Panc1 (cell line): ENCODE measurements at regions not wholly inside any gene's neighbourhood (a gene's known extent, or its start where the extent isn't known, plus 50 kb on each side); places are given as distances from the start of the nearest gene placed in this dataset.

Experiments
- ATAC-seq: fragments of 200-7000 bp; cut with Tn5 transposase; 2 replicates; pipeline ENCODE4 v1.9.1; 2020; ENCODE audit warnings: mild to moderate bottlenecking, moderate library complexity
- BruUV-seq: library from RNA; stranded (reverse); fragments of 400-500 nt; replicated peaks from 2 replicates; lab custom pipeline; 2021; lab: Mats Ljungman, UMichigan
- CTCF ChIA-PET: fragments of 300-600 bp; sonication (Branson Sonifier 250); formaldehyde crosslinking; loops from one replicate; lab custom pipeline; 2022; ENCODE audit warnings: antibody characterized with exemption; lab: Charles Lee
- POLR2A ChIA-PET: fragments of 300-600 bp; sonication (Branson Sonifier 250); formaldehyde crosslinking; loops from one replicate; lab custom pipeline; 2022; ENCODE audit warnings: antibody characterized with exemption; lab: Charles Lee
- DNase-seq: peaks from one replicate; pipeline ENCODE4 v3.0.0-alpha.2; 2010; ENCODE audit warnings: low read depth, low spot score
- H3K27ac ChIP-seq: 2 replicates; pipeline ENCODE4 v1.5.1; 2011; ENCODE audit warnings: mild to moderate bottlenecking, low read length, inconsistent platforms
- H3K27me3 ChIP-seq: fragments of 200-500 bp; sonication (Bioruptor generic); 2 replicates; pipeline ENCODE4 v1.6.0; 2014; ENCODE audit warnings: low read length, inconsistent platforms; ENCODE audit not compliant: control insufficient read depth, insufficient read depth
- H3K36me3 ChIP-seq: fragments of 200-500 bp; sonication (Bioruptor generic); 2 replicates; pipeline ENCODE4 v1.5.1; 2014; ENCODE audit warnings: inconsistent platforms, mild to moderate bottlenecking, low read length, moderate library complexity; ENCODE audit not compliant: control insufficient read depth, insufficient read depth
- H3K4me1 ChIP-seq: 2 replicates; pipeline ENCODE4 v1.5.1; 2011; ENCODE audit warnings: inconsistent platforms, mild to moderate bottlenecking, low read length, moderate library complexity; ENCODE audit not compliant: control insufficient read depth, insufficient read depth
- H3K4me3 ChIP-seq, 2 experiments: 2 replicates each; pipeline ENCODE4 v1.5.1; 2011 to 2012; ENCODE audit warnings: low read depth in 2 of 2, low read length in 2 of 2, mild to moderate bottlenecking in 2 of 2, inconsistent platforms in 1 of 2, moderate library complexity in 1 of 2
- H3K9me3 ChIP-seq: fragments of 200-500 bp; sonication (Bioruptor generic); 2 replicates; pipeline ENCODE4 v1.5.1; 2014; ENCODE audit warnings: low read depth, mild to moderate bottlenecking, inconsistent platforms, low read length, moderate library complexity; ENCODE audit not compliant: control insufficient read depth, insufficient read depth
- POLR2AphosphoS5 ChIP-seq: IDR thresholded peaks from 2 replicates; pipeline ENCODE4 v1.6.1; 2012; ENCODE audit warnings: mild to moderate bottlenecking, low read depth, low read length, moderate library complexity
- SIN3A ChIP-seq: IDR thresholded peaks from 2 replicates; pipeline ENCODE4 v1.6.1; 2012; ENCODE audit warnings: low read depth, mild to moderate bottlenecking, low read length, moderate library complexity, borderline replicate concordance; ENCODE audit not compliant: insufficient read depth
- TCF7L2 ChIP-seq: IDR thresholded peaks from 2 replicates; pipeline ENCODE4 v1.6.1; 2011; ENCODE audit warnings: mild to moderate bottlenecking, low read depth, low read length, inconsistent platforms
- in situ Hi-C: cut with HindIII; loops from 2 replicates; pipeline ENCODE4 v1.10.0; 2016; ENCODE audit warnings: low sequenced_read_pairs, low pct_unique_long_range_greater_than_20kb
- intact Hi-C: fragments of 100-400 bp; cut with micrococcal nuclease; formaldehyde crosslinking; loops from one replicate; pipeline ENCODE4 v1.10.0; 2022; ENCODE audit not compliant: unreplicated experiment
- TF ChIP-seq, protein P1 (sequence below): fragments of 450-650 bp; IDR thresholded peaks from 2 replicates; pipeline ENCODE4 v1.5.1; 2017; ENCODE audit warnings: mild to moderate bottlenecking
- TF ChIP-seq, protein P2 (sequence below), 2 experiments: IDR thresholded peaks; 2 replicates each; pipeline ENCODE4 v1.6.1; 2011 to 2012; ENCODE audit warnings: low read depth in 2 of 2, control low read depth in 1 of 2, low read length in 1 of 2, mild to moderate bottlenecking in 1 of 2, moderate library complexity in 1 of 2; ENCODE audit not compliant: insufficient read depth in 1 of 2

DNA sequence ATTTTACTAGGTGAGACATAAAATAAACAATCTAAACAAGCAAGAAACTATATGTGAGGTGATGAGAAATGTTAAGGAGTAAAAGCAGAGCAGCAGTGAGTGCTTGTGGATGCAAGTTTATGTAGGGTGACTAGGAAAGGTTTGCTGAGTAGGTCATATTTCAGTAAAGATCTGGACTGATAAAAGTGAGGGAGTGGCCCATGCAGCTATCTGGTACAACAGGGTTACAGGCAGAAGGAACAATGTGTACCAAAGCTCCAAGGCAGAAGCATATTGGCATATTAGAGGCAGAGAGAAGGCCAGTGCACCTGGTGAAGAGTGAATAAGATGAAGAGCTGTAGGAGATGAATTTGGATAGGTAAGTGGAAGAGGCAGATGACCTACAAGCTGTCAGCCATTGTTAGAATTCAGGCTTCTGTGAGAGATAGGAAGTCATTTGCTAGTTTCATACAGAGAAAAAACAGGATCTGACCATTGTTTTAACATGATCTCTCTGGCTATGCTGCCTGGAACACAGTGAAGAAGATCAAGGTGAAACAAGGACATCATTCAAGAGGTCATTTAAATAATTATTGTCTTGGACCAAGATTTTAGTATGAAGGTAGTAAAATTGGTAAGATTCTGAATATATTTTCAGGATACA is 274.6 kb downstream of the ANKRD50 start:
- no peak for ATAC-seq
- Histone ChIP-seq H3K36me3 (no peaks in the 10 kb centered on the region), H3K9me3 (no peaks in the 10 kb centered on the region), H3K27ac (no peak overlapping the region), H3K4me3 (no peak overlapping the region), H3K27me3 (no peaks in the 10 kb centered on the region), H3K4me1 (no peaks in the 10 kb centered on the region)
- intact Hi-C loops (no loop called here), in situ Hi-C loops (no loop called here)
- ChIA-PET POLR2A (no interaction called here), CTCF (no interaction called here)
- no peak for DNase-seq
- TF ChIP-seq, protein P1, sequence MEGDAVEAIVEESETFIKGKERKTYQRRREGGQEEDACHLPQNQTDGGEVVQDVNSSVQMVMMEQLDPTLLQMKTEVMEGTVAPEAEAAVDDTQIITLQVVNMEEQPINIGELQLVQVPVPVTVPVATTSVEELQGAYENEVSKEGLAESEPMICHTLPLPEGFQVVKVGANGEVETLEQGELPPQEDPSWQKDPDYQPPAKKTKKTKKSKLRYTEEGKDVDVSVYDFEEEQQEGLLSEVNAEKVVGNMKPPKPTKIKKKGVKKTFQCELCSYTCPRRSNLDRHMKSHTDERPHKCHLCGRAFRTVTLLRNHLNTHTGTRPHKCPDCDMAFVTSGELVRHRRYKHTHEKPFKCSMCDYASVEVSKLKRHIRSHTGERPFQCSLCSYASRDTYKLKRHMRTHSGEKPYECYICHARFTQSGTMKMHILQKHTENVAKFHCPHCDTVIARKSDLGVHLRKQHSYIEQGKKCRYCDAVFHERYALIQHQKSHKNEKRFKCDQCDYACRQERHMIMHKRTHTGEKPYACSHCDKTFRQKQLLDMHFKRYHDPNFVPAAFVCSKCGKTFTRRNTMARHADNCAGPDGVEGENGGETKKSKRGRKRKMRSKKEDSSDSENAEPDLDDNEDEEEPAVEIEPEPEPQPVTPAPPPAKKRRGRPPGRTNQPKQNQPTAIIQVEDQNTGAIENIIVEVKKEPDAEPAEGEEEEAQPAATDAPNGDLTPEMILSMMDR = no peak
- no peak for TF ChIP-seq POLR2AphosphoS5
- TF ChIP-seq, protein P2, sequence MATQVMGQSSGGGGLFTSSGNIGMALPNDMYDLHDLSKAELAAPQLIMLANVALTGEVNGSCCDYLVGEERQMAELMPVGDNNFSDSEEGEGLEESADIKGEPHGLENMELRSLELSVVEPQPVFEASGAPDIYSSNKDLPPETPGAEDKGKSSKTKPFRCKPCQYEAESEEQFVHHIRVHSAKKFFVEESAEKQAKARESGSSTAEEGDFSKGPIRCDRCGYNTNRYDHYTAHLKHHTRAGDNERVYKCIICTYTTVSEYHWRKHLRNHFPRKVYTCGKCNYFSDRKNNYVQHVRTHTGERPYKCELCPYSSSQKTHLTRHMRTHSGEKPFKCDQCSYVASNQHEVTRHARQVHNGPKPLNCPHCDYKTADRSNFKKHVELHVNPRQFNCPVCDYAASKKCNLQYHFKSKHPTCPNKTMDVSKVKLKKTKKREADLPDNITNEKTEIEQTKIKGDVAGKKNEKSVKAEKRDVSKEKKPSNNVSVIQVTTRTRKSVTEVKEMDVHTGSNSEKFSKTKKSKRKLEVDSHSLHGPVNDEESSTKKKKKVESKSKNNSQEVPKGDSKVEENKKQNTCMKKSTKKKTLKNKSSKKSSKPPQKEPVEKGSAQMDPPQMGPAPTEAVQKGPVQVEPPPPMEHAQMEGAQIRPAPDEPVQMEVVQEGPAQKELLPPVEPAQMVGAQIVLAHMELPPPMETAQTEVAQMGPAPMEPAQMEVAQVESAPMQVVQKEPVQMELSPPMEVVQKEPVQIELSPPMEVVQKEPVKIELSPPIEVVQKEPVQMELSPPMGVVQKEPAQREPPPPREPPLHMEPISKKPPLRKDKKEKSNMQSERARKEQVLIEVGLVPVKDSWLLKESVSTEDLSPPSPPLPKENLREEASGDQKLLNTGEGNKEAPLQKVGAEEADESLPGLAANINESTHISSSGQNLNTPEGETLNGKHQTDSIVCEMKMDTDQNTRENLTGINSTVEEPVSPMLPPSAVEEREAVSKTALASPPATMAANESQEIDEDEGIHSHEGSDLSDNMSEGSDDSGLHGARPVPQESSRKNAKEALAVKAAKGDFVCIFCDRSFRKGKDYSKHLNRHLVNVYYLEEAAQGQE (IDR thresholded peaks at IDR 0.05; ENCODE audit: insufficient read depth in 1 of 2, low read depth in 2 of 2, low read length in 1 of 2) = no peak
- TF ChIP-seq TCF7L2 = no peak
- TF ChIP-seq SIN3A = no peak
- BruUV-seq = no TSS peak

DNA sequence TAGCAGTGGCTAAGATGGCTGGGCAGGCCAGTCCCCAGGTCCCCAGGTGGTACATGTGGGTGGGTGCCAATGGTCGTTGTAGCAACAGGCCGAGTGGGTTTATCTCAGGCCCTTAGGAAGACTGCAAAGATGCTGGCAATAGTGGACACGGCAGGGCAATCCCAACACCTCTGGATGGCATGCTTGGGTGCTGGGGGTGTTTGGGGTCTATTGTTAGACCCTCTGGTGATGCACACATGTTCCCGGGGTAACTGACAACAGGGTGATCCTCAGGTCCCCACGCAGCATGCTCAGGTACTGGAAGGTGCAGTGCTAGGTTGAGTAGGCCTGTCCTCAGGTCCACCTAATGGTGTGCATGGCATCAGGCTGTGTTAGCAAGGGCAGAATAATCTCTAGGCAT is 267.5 kb downstream of the ANKRD50 start:
- no peaks in the 10 kb centered on the region for H3K36me3 ChIP-seq
- POLR2A ChIA-PET = no interaction called here
- H3K9me3 ChIP-seq = no peaks in the 10 kb centered on the region
- H3K4me3 ChIP-seq = no peak overlapping the region
- H3K4me1 ChIP-seq = no peaks in the 10 kb centered on the region
- CTCF ChIA-PET = no interaction called here
- DNase-seq (no peak), ATAC-seq (no peak)
- no peaks in the 10 kb centered on the region for H3K27me3 ChIP-seq
- H3K27ac ChIP-seq = no peak overlapping the region
- in situ Hi-C loops (no loop called here), intact Hi-C loops (no loop called here)
- TF ChIP-seq SIN3A (no peak), TCF7L2 (no peak), POLR2AphosphoS5 (no peak)
- TF ChIP-seq, protein P2 (IDR thresholded peaks at IDR 0.05; ENCODE audit: insufficient read depth in 1 of 2, low read depth in 2 of 2, low read length in 1 of 2) = no peak
- TF ChIP-seq, protein P1 = no peak
- BruUV-seq = no TSS peak
